ENCODE measurements at regions not wholly inside any gene's neighbourhood (a gene's known extent, or its start where the extent isn't known, plus 50 kb on each side); places are given as distances from the start of the nearest gene placed in this dataset.

- Histone ChIP-seq H3K27me3 (ENCODE audit: control insufficient read depth in 3 of 3, insufficient read depth in 3 of 3, low read depth in 1 of 3, low read length in 3 of 3) (no peaks in the 10 kb centered on the region), H4K8ac (ENCODE audit: low read depth, low read length) (no peak overlapping the region), H3K14ac (ENCODE audit: low read length) (no peak overlapping the region), H2AFZ (ENCODE audit: low read length) (no peak overlapping the region), H3K18ac (ENCODE audit: low read length) (no peak overlapping the region), H3K79me1 (ENCODE audit: low read depth, low read length) (no peaks in the 10 kb centered on the region), H3K4me3 (ENCODE audit: low read length in 2 of 2) (no peak overlapping the region), H4K91ac (ENCODE audit: low read depth, low read length, poor library complexity) (no peak overlapping the region), H3K9me3 (replicated peaks in 1 of 2; ENCODE audit: control insufficient read depth in 2 of 2, insufficient read depth in 1 of 2, low read depth in 1 of 2, low read length in 2 of 2) (no peaks in the 10 kb centered on the region), H3K23ac (ENCODE audit: low read depth, low read length, poor library complexity) (no peak overlapping the region), H3K36me3 (replicated peaks in 1 of 2; ENCODE audit: control insufficient read depth in 2 of 2, insufficient read depth in 2 of 2, low read length in 2 of 2) (no peaks in the 10 kb centered on the region), H3K9ac (ENCODE audit: low read depth, low read length, poor library complexity) (no peak overlapping the region), H2BK15ac (ENCODE audit: low read length) (no peak overlapping the region), H3K4ac (ENCODE audit: low read length) (no peak overlapping the region), H3K4me2 (ENCODE audit: insufficient read depth, low read length, poor library complexity, severe bottlenecking) (no peak overlapping the region), H3K4me1 (ENCODE audit: control insufficient read depth in 2 of 2, insufficient read depth in 1 of 2, low read depth in 1 of 2, low read length in 2 of 2) (peaks cover 0 to 4% of the 10 kb centered on the region in 2 donors), H2BK120ac (ENCODE audit: low read depth, low read length) (no peak overlapping the region), H3K27ac (replicated peaks; ENCODE audit: low read length) (no peak overlapping the region), H2AK5ac (ENCODE audit: low read depth, low read length) (no peak overlapping the region), H2BK12ac (ENCODE audit: low read length) (no peak overlapping the region), H2BK5ac (ENCODE audit: low read length) (no peak overlapping the region)
- DNase-seq (ENCODE audit: low spot score) = no peak
- WGBS, 2 donors (ENCODE audit: extremely low coverage in 2 of 2, insufficient read length in 2 of 2, insufficient replicate concordance in 1 of 2) = no CpG with 5 or more reads among the region's 3 CpGs
Measured at GRCh38 chr16:19938536-19938935, 53.9 kb upstream of the GPRC5B start.

DNA sequence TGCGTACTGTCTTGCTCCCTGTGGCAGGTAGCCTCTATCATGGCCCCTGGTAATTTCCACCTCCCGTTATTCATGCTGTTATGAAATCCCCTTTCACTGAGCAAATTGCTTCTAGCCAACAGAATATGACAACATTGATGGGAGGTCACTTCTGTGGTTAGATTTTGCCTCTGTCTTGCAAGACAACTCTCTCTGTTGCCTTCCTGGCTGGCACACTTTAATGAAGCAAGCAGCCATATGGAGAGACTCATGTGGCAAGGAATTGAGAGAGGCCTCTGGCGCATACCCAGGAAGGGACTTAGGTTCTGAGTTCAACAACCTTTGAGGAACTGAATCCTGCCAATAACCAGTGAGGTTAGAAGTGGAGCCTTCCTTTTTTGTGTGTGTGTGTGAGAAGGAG lies 51.8 kb upstream of the GPRC5B start:
- Histone ChIP-seq H3K4me3 (ENCODE audit: low read length in 2 of 2) (no peak overlapping the region), H3K36me3 (replicated peaks in 1 of 2; ENCODE audit: control insufficient read depth in 2 of 2, insufficient read depth in 2 of 2, low read length in 2 of 2) (no peaks in the 10 kb centered on the region), H2BK12ac (ENCODE audit: low read length) (no peak overlapping the region), H3K4me1 (ENCODE audit: control insufficient read depth in 2 of 2, insufficient read depth in 1 of 2, low read depth in 1 of 2, low read length in 2 of 2) (peaks cover 0 to 4% of the 10 kb centered on the region in 2 donors), H4K91ac (ENCODE audit: low read depth, low read length, poor library complexity) (peak overlapping the region; percentile 22), H2BK120ac (ENCODE audit: low read depth, low read length) (no peak overlapping the region), H3K9me3 (replicated peaks in 1 of 2; ENCODE audit: control insufficient read depth in 2 of 2, insufficient read depth in 1 of 2, low read depth in 1 of 2, low read length in 2 of 2) (no peaks in the 10 kb centered on the region), H3K23ac (ENCODE audit: low read depth, low read length, poor library complexity) (no peak overlapping the region), H3K27me3 (ENCODE audit: control insufficient read depth in 3 of 3, insufficient read depth in 3 of 3, low read depth in 1 of 3, low read length in 3 of 3) (no peaks in the 10 kb centered on the region), H3K9ac (ENCODE audit: low read depth, low read length, poor library complexity) (no peak overlapping the region), H3K27ac (replicated peaks; ENCODE audit: low read length) (no peak overlapping the region), H3K4me2 (ENCODE audit: insufficient read depth, low read length, poor library complexity, severe bottlenecking) (no peak overlapping the region), H2BK5ac (ENCODE audit: low read length) (no peak overlapping the region), H4K8ac (ENCODE audit: low read depth, low read length) (no peak overlapping the region), H3K18ac (ENCODE audit: low read length) (no peak overlapping the region), H3K14ac (ENCODE audit: low read length) (no peak overlapping the region), H2AFZ (ENCODE audit: low read length) (no peak overlapping the region), H3K79me1 (ENCODE audit: low read depth, low read length) (no peaks in the 10 kb centered on the region), H2AK5ac (ENCODE audit: low read depth, low read length) (no peak overlapping the region), H2BK15ac (ENCODE audit: low read length) (no peak overlapping the region), H3K4ac (ENCODE audit: low read length) (no peak overlapping the region)
- no peak for DNase-seq (ENCODE audit: low spot score)
- WGBS, 2 donors (ENCODE audit: extremely low coverage in 2 of 2, insufficient read length in 2 of 2, insufficient replicate concordance in 1 of 2) = no CpG with 5 or more reads among the region's 3 CpGs

DNA sequence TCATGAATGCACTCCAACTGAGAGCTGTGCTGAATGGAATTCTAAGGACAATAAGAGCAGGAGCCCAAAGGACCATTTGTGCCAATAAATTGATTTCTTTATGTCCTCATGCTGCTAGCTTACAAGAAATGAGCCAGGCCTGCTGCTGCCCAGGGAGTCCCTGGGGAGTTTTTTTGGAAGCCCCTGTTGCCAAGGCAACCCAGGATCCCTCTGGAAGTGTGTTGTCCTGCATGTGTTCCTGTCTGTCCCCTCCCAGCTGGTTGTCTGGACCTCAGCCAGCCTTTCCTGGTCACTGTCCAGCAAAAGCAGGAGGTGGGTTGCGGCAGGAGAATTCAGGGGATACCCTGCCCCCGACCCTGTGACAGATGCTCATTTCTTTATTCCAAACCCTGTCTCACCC lies 51.0 kb upstream of the GPRC5B start:
- DNase-seq (ENCODE audit: low spot score) = no peak

More for the DNA sequence above, 51.0 kb upstream of the GPRC5B start:
- H3K4me3 ChIP-seq (ENCODE audit: low read length in 2 of 2) = no peak overlapping the region
- WGBS, 2 donors (ENCODE audit: extremely low coverage in 2 of 2, insufficient read length in 2 of 2, insufficient replicate concordance in 1 of 2) = no CpG with 5 or more reads among the region's 2 CpGs
- no peak overlapping the region for H3K27ac ChIP-seq (replicated peaks; ENCODE audit: low read length)
- no peak overlapping the region for H4K91ac ChIP-seq (ENCODE audit: low read depth, low read length, poor library complexity)
- no peak overlapping the region for H2AK5ac ChIP-seq (ENCODE audit: low read depth, low read length)
- no peak overlapping the region for H3K9ac ChIP-seq (ENCODE audit: low read depth, low read length, poor library complexity)
- no peak overlapping the region for H2BK5ac ChIP-seq (ENCODE audit: low read length)
- H2BK12ac ChIP-seq (ENCODE audit: low read length) = no peak overlapping the region
- peaks cover 0 to 4% of the 10 kb centered on the region in 2 donors for H3K4me1 ChIP-seq (ENCODE audit: control insufficient read depth in 2 of 2, insufficient read depth in 1 of 2, low read depth in 1 of 2, low read length in 2 of 2)
- no peaks in the 10 kb centered on the region for H3K27me3 ChIP-seq (ENCODE audit: control insufficient read depth in 3 of 3, insufficient read depth in 3 of 3, low read depth in 1 of 3, low read length in 3 of 3)
- no peak overlapping the region for H2BK120ac ChIP-seq (ENCODE audit: low read depth, low read length)
- H3K14ac ChIP-seq (ENCODE audit: low read length) = no peak overlapping the region
- no peak overlapping the region for H2AFZ ChIP-seq (ENCODE audit: low read length)
- H3K4me2 ChIP-seq (ENCODE audit: insufficient read depth, low read length, poor library complexity, severe bottlenecking) = no peak overlapping the region
- no peak overlapping the region for H2BK15ac ChIP-seq (ENCODE audit: low read length)
- H3K36me3 ChIP-seq (replicated peaks in 1 of 2; ENCODE audit: control insufficient read depth in 2 of 2, insufficient read depth in 2 of 2, low read length in 2 of 2) = no peaks in the 10 kb centered on the region
- H3K4ac ChIP-seq (ENCODE audit: low read length) = no peak overlapping the region
- H4K8ac ChIP-seq (ENCODE audit: low read depth, low read length) = no peak overlapping the region
- no peak overlapping the region for H3K18ac ChIP-seq (ENCODE audit: low read length)
- H3K9me3 ChIP-seq (replicated peaks in 1 of 2; ENCODE audit: control insufficient read depth in 2 of 2, insufficient read depth in 1 of 2, low read depth in 1 of 2, low read length in 2 of 2) = no peaks in the 10 kb centered on the region
- no peaks in the 10 kb centered on the region for H3K79me1 ChIP-seq (ENCODE audit: low read depth, low read length)
- H3K23ac ChIP-seq (ENCODE audit: low read depth, low read length, poor library complexity) = no peak overlapping the region
